GM23338 (cell line): ENCODE measurements at regions not wholly inside any gene's neighbourhood (a gene's known extent, or its start where the extent isn't known, plus 50 kb on each side); places are given as distances from the start of the nearest gene placed in this dataset.

ENCODE experiments used
- ATAC-seq: fragments of 200-7000 bp; cut with Tn5 transposase; 3 replicates; pipeline ENCODE4 v1.9.1; 2020
- DNase-seq: peaks from one replicate; pipeline ENCODE4 v3.0.0-alpha.2; 2015; ENCODE audit warnings: low spot score
- H2AFZ ChIP-seq: fragments of 200-600 bp; sonication (generic); 2 replicates; pipeline ENCODE4 v1.8.0; 2016; ENCODE audit warnings: antibody characterized with exemption, mild to moderate bottlenecking, moderate library complexity
- H3F3A ChIP-seq: fragments of 200-600 bp; sonication (generic); replicated peaks from 2 replicates; pipeline ENCODE4 v1.8.0; 2017; ENCODE audit warnings: antibody characterized with exemption, mixed run types, low read depth
- H3K27ac ChIP-seq: fragments of 200-600 bp; sonication (generic); 2 replicates; pipeline ENCODE4 v1.6.1; 2016; ENCODE audit warnings: low read depth
- H3K27me3 ChIP-seq: fragments of 200-600 bp; sonication (generic); 2 replicates; pipeline ENCODE4 v1.8.0; 2016; ENCODE audit warnings: mild to moderate bottlenecking, mixed run types, moderate library complexity; ENCODE audit not compliant: insufficient read depth
- H3K36me3 ChIP-seq: fragments of 200-600 bp; sonication (generic); 2 replicates; pipeline ENCODE4 v1.8.0; 2016; ENCODE audit warnings: mild to moderate bottlenecking; ENCODE audit not compliant: insufficient read depth
- H3K4me1 ChIP-seq: fragments of 200-600 bp; sonication (generic); 2 replicates; pipeline ENCODE4 v1.8.0; 2016; ENCODE audit warnings: mild to moderate bottlenecking, moderate library complexity; ENCODE audit not compliant: insufficient read depth
- H3K4me2 ChIP-seq: fragments of 200-600 bp; sonication (generic); 2 replicates; pipeline ENCODE4 v1.7.1; 2017; ENCODE audit warnings: mixed run types
- H3K4me3 ChIP-seq: fragments of 200-600 bp; sonication (generic); 2 replicates; pipeline ENCODE4 v1.6.1; 2016; ENCODE audit warnings: mixed run types
- H3K79me2 ChIP-seq: fragments of 200-600 bp; sonication (generic); replicated peaks from 2 replicates; pipeline ENCODE4 v1.8.0; 2017; ENCODE audit warnings: mild to moderate bottlenecking; ENCODE audit not compliant: insufficient read depth
- H3K9me2 ChIP-seq: fragments of 200-600 bp; sonication (generic); 2 replicates; pipeline ENCODE4 v1.8.0; 2017; ENCODE audit not compliant: insufficient read depth
- H4K20me1 ChIP-seq: fragments of 200-600 bp; sonication (generic); replicated peaks from 2 replicates; pipeline ENCODE4 v1.8.0; 2017; ENCODE audit warnings: mild to moderate bottlenecking; ENCODE audit not compliant: insufficient read depth
- H3K27ac Mint-ChIP-seq: 2 replicates; pipeline ENCODE4 v1.8.0; 2020; ENCODE audit warnings: inconsistent platforms, mild to moderate bottlenecking, moderate library complexity, mixed read lengths
- H3K27me3 Mint-ChIP-seq: 3 replicates; pipeline ENCODE4 v1.8.0; 2022; ENCODE audit warnings: low read depth, mild to moderate bottlenecking, moderate library complexity, mixed read lengths, inconsistent platforms; ENCODE audit not compliant: insufficient read depth, poor library complexity
- H3K36me3 Mint-ChIP-seq: 3 replicates; pipeline ENCODE4 v1.8.0; 2021; ENCODE audit warnings: low read depth, mild to moderate bottlenecking, inconsistent platforms, moderate library complexity, mixed read lengths
- H3K4me1 Mint-ChIP-seq: 3 replicates; pipeline ENCODE4 v1.8.0; 2020; ENCODE audit warnings: mild to moderate bottlenecking, inconsistent platforms, mixed read lengths
- H3K4me3 Mint-ChIP-seq: 3 replicates; pipeline ENCODE4 v1.8.0; 2021; ENCODE audit warnings: moderate library complexity, mild to moderate bottlenecking, inconsistent platforms, mixed read lengths
- H3K9me3 Mint-ChIP-seq: 3 replicates; pipeline ENCODE4 v1.8.0; 2020; ENCODE audit warnings: moderate library complexity, mild to moderate bottlenecking, inconsistent platforms, mixed read lengths
- CREB1 ChIP-seq: fragments of 250-450 bp; sonication (Bioruptor Pico); IDR thresholded peaks from 2 replicates; pipeline ENCODE4 v1.5.0; 2020; ENCODE audit warnings: low read depth, mild to moderate bottlenecking, moderate library complexity
- ETS1 ChIP-seq: IDR thresholded peaks from 2 replicates; pipeline ENCODE4 v1.6.1; 2016; ENCODE audit warnings: antibody characterized with exemption
- EZH2phosphoT487 ChIP-seq: fragments of 200-600 bp; sonication (generic); IDR thresholded peaks from one replicate; pipeline ENCODE4 v1.8.1; 2018; ENCODE audit warnings: antibody characterized with exemption; ENCODE audit not compliant: unreplicated experiment
- JUNB ChIP-seq: IDR thresholded peaks from one replicate; pipeline ENCODE4 v1.6.1; 2016; ENCODE audit warnings: antibody characterized with exemption; ENCODE audit not compliant: unreplicated experiment
- NANOG ChIP-seq: IDR thresholded peaks from 2 replicates; pipeline ENCODE4 v1.6.1; 2016; ENCODE audit warnings: antibody characterized with exemption, borderline replicate concordance
- POLR2AphosphoS5 ChIP-seq: IDR thresholded peaks from 2 replicates; pipeline ENCODE4 v1.6.1; 2016; ENCODE audit warnings: antibody characterized with exemption, low read depth
- REST ChIP-seq: IDR thresholded peaks from one replicate; pipeline ENCODE4 v1.6.1; 2018; ENCODE audit warnings: antibody characterized with exemption; ENCODE audit not compliant: unreplicated experiment
- STAT1 ChIP-seq: IDR thresholded peaks from one replicate; pipeline ENCODE4 v1.6.1; 2016; ENCODE audit warnings: antibody characterized with exemption; ENCODE audit not compliant: unreplicated experiment
- ZNF114 ChIP-seq: fragments of 250-450 bp; sonication (Bioruptor Pico); IDR thresholded peaks from 2 replicates; pipeline ENCODE4 v1.5.0; 2020; ENCODE audit warnings: mild to moderate bottlenecking, moderate library complexity
- ZNF331 ChIP-seq: fragments of 250-450 bp; sonication (Bioruptor Pico); IDR thresholded peaks from 2 replicates; pipeline ENCODE4 v1.5.0; 2020; ENCODE audit warnings: low read depth, mild to moderate bottlenecking, moderate library complexity
- ZNF462 ChIP-seq: fragments of 250-450 bp; sonication (Bioruptor Pico); IDR thresholded peaks from 2 replicates; pipeline ENCODE4 v1.5.0; 2020; ENCODE audit warnings: mild to moderate bottlenecking, moderate library complexity
- TF ChIP-seq, protein P1 (sequence below), 2 experiments: fragments of 200-600 bp in 1 of 2; sonication (generic) in 1 of 2; conservative IDR thresholded peaks; 2 replicates each; pipeline versions ENCODE4 v1.5.1 to v1.6.1; 2016 to 2017; ENCODE audit warnings: antibody characterized with exemption in 2 of 2, low read depth in 2 of 2, mild to moderate bottlenecking in 2 of 2, moderate library complexity in 1 of 2

- ATAC-seq = no peak
- H3K9me3 Mint-ChIP-seq = no peaks in the 10 kb centered on the region; the same call in 2 of the 3 replicates
Observed at GRCh38 chrX:151287954-151288353, 109.1 kb upstream of the VMA21 start.

More at GRCh38 chrX:151287954-151288353, 109.1 kb upstream of the VMA21 start:
- Histone ChIP-seq H3K4me3 (no peak overlapping the region), H3K9me2 (no peaks in the 10 kb centered on the region), H3K36me3 (no peaks in the 10 kb centered on the region), H3F3A (no peaks in the 10 kb centered on the region), H2AFZ (no peak overlapping the region), H3K27me3 (no peaks in the 10 kb centered on the region), H3K4me1 (no peaks in the 10 kb centered on the region), H3K79me2 (no peaks in the 10 kb centered on the region), H3K4me2 (no peak overlapping the region), H4K20me1 (no peaks in the 10 kb centered on the region), H3K27ac (no peak overlapping the region)
- no peak for DNase-seq
- H3K27ac Mint-ChIP-seq = no peak overlapping the region
- peaks cover 2% of the 10 kb centered on the region for H3K27me3 Mint-ChIP-seq
- no peaks in the 10 kb centered on the region for H3K4me1 Mint-ChIP-seq
- H3K36me3 Mint-ChIP-seq = no peaks in the 10 kb centered on the region
- no peak overlapping the region for H3K4me3 Mint-ChIP-seq
- no peak for TF ChIP-seq STAT1
- TF ChIP-seq EZH2phosphoT487 = no peak
- no peak for TF ChIP-seq REST
- TF ChIP-seq NANOG = no peak
- TF ChIP-seq POLR2AphosphoS5 = no peak
- no peak for TF ChIP-seq ZNF331
- no peak for TF ChIP-seq ZNF114
- no peak for TF ChIP-seq ETS1
- TF ChIP-seq JUNB = no peak
- TF ChIP-seq, protein P1, sequence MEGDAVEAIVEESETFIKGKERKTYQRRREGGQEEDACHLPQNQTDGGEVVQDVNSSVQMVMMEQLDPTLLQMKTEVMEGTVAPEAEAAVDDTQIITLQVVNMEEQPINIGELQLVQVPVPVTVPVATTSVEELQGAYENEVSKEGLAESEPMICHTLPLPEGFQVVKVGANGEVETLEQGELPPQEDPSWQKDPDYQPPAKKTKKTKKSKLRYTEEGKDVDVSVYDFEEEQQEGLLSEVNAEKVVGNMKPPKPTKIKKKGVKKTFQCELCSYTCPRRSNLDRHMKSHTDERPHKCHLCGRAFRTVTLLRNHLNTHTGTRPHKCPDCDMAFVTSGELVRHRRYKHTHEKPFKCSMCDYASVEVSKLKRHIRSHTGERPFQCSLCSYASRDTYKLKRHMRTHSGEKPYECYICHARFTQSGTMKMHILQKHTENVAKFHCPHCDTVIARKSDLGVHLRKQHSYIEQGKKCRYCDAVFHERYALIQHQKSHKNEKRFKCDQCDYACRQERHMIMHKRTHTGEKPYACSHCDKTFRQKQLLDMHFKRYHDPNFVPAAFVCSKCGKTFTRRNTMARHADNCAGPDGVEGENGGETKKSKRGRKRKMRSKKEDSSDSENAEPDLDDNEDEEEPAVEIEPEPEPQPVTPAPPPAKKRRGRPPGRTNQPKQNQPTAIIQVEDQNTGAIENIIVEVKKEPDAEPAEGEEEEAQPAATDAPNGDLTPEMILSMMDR (conservative IDR thresholded peaks at IDR 0.05; ENCODE audit: low read depth in 2 of 2) = no peak
- no peak for TF ChIP-seq ZNF462 (CRISPR knock-in tag)
- TF ChIP-seq CREB1 (CRISPR knock-in tag) = no peak
